Activated T-helper 2 cell treated with anti-CD3 and anti-CD28 coated beads, Interferon-gamma antibody, Interleukin-2, Interleukin-4, amounts not matched to agents 10 μg/mL and 5 μg/mL and 100 μg/mL, durations not matched to agents 14 hours and 24 hours and 36 hours (primary cell): ENCODE measurements at regions not wholly inside any gene's neighbourhood (a gene's known extent, or its start where the extent isn't known, plus 50 kb on each side); places are given as distances from the start of the nearest gene placed in this dataset.

Experiments used
- DNase-seq: peaks from one replicate; pipeline ENCODE4 v3.0.0; 2021; ENCODE audit warnings: low spot score
- H3K27ac Mint-ChIP-seq: one replicate; pipeline ENCODE4 v1.8.0; 2021; ENCODE audit warnings: mixed read lengths
- H3K27me3 Mint-ChIP-seq: one replicate; pipeline ENCODE4 v1.8.0; 2021; ENCODE audit warnings: low read depth, mixed read lengths
- H3K36me3 Mint-ChIP-seq: one replicate; pipeline ENCODE4 v1.8.0; 2021; ENCODE audit warnings: low read depth, mixed read lengths
- H3K4me1 Mint-ChIP-seq: one replicate; pipeline ENCODE4 v1.8.0; 2021; ENCODE audit warnings: low read depth, mixed read lengths
- H3K4me3 Mint-ChIP-seq: one replicate; pipeline ENCODE4 v1.8.0; 2021; ENCODE audit warnings: low read depth, mild to moderate bottlenecking, moderate library complexity, mixed read lengths
- H3K9me3 Mint-ChIP-seq: one replicate; pipeline ENCODE4 v1.8.0; 2021; ENCODE audit warnings: mixed read lengths
- intact Hi-C: fragments of 100-400 bp; cut with micrococcal nuclease; formaldehyde crosslinking; loops from one replicate; pipeline ENCODE4 v1.15.1; 2023

DNA sequence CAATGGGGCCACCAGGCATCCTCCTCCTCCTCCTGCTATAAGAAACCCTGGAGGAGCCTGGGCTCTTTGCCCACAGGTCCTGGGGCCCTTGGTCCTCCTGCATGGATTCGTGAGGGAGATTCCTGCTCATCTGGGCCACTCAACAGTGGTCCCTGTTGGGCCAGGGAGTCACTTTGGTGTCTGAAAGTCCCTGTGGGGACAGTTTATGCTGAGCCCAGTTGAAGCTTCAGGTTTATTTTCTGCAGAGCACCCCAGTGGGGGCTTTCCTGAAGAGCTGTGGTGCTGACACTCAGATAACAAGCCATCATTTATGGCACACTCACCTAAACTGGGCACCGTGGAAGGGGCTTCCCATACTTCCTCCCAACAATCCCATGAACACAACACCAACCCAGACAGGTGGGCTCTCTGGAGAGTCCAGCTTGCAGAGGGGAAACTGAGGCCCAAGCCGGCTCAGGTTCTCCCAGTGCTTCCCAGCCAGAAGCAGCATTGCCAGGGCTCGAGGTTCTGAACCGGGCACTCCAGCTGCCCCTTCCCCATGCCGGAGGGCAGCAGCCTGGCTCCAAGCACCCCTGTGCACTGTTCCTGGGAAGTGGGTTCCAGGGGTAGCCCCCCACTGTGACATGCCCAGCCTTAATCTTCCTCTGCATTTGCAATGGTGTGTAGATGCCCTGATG lies 91.3 kb downstream of the MYEOV start:
- Mint-ChIP-seq H3K27me3 (no peaks in the 10 kb centered on the region), H3K27ac (no peak overlapping the region), H3K9me3 (peaks cover 21% of the 10 kb centered on the region), H3K4me3 (no peak overlapping the region), H3K4me1 (no peaks in the 10 kb centered on the region), H3K36me3 (no peaks in the 10 kb centered on the region)
- intact Hi-C loops: no loop called here
- no peak for DNase-seq

- no peak overlapping the region for H3K4me3 Mint-ChIP-seq
- no peaks in the 10 kb centered on the region for H3K36me3 Mint-ChIP-seq
- H3K4me1 Mint-ChIP-seq: no peaks in the 10 kb centered on the region
- intact Hi-C loops: no loop called here
- no peaks in the 10 kb centered on the region for H3K27me3 Mint-ChIP-seq
- peaks cover 21% of the 10 kb centered on the region for H3K9me3 Mint-ChIP-seq
- DNase-seq: no peak
- H3K27ac Mint-ChIP-seq: no peak overlapping the region
These were observed 92.0 kb downstream of the MYEOV start for GRCh38 chr11:69385832-69386427.

DNA sequence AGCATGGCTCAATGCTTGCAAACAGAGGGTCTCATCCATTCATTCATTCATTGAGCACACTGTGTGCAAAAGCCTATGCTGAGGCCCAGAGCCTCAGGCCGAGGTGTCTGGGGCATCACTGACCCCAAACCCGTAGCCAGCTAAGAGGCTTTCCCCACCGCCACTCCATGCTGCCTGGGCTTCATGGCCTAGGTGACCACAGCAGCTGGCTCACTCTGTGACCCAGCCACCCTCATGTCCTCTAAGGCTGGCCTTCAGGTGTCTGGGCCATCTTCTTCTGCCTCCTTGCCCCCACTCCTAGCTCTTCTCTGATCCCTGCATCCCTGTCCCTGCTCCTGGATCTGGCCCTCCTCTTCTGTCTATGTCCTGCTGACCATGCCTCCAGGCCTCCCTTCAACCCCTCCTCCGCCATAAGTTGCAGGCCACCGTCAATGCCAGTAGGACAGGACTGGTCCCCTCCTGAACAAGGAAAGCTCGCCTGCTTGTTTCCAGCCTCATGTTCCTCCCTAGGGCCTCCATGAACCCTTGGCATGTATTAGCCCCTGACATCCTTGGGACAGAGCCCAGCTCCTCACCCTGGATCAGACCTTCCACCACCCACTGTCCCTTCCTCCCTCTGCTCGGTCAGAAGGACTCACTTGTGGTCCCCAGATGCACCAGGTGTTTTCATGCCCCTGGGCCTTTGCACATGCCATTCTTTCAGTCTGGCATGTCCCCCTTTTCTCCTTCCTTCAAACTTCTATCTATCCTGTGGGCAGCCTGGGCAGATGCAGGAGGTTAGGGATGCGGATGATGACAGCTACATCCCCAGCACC lies 92.8 kb downstream of the MYEOV start:
- Mint-ChIP-seq H3K27me3 (no peaks in the 10 kb centered on the region), H3K27ac (no peak overlapping the region), H3K9me3 (peaks cover 21% of the 10 kb centered on the region), H3K4me3 (no peak overlapping the region), H3K36me3 (no peaks in the 10 kb centered on the region), H3K4me1 (no peaks in the 10 kb centered on the region)
- no peak for DNase-seq
- intact Hi-C loops: no loop called here

GRCh38 chr11:69387409-69387885 lies 93.5 kb downstream of the MYEOV start:
- H3K36me3 Mint-ChIP-seq: no peaks in the 10 kb centered on the region

DNA sequence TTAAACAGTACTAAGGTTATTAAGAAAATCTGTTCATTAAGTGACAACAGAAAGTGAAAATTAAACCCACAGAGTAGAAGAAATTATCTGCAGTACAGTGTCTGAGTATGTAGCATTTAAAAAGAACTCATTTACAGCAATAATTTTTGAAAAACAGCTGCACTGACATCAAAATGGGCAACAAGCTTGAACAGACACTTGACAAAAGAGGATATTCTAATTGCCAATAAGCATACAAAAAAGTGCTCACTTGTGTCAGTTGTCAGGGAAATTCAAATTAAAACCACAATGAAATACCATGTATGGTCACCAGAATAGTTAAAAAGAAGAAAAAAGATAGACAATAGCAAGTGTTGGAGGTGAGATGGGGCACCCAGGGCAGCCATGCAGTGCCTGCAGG lies 93.3 kb upstream of the LINC01488 start:
- Mint-ChIP-seq H3K27ac (no peak overlapping the region), H3K4me3 (no peak overlapping the region), H3K36me3 (no peaks in the 10 kb centered on the region), H3K4me1 (no peaks in the 10 kb centered on the region), H3K9me3 (peaks cover 21% of the 10 kb centered on the region), H3K27me3 (no peaks in the 10 kb centered on the region)
- intact Hi-C loops: no loop called here
- DNase-seq: no peak

More at GRCh38 chr11:69387409-69387885, 93.5 kb downstream of the MYEOV start:
- no peak overlapping the region for H3K4me3 Mint-ChIP-seq
- no peaks in the 10 kb centered on the region for H3K27me3 Mint-ChIP-seq
- peaks cover 21% of the 10 kb centered on the region for H3K9me3 Mint-ChIP-seq
- H3K4me1 Mint-ChIP-seq: no peaks in the 10 kb centered on the region
- intact Hi-C loops: no loop called here
- no peak overlapping the region for H3K27ac Mint-ChIP-seq
- DNase-seq: no peak

DNA sequence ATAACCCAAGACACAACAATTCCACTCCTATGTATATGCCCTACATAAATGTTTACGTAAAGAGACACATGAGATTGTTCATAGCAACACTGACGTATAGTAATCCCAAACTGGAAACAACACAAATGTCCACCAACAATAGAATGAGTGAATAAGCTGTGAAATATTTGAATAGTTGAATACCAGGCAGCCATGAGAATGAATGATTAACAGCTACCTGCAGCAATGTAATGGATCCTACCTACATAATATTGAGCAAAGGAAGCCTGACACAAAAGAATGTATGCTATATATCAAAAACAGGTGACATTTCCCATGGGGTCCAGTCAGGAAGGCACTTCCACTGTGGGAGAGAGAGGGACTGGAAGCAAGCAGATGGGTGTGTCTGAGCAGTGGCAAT lies 92.8 kb upstream of the LINC01488 start:
- H3K27ac Mint-ChIP-seq: no peak overlapping the region
- no peaks in the 10 kb centered on the region for H3K27me3 Mint-ChIP-seq
- no peak for DNase-seq
- intact Hi-C loops: no loop called here
- H3K4me1 Mint-ChIP-seq: no peaks in the 10 kb centered on the region
- H3K9me3 Mint-ChIP-seq: peaks cover 21% of the 10 kb centered on the region
- H3K4me3 Mint-ChIP-seq: no peak overlapping the region
- H3K36me3 Mint-ChIP-seq: no peaks in the 10 kb centered on the region

DNA sequence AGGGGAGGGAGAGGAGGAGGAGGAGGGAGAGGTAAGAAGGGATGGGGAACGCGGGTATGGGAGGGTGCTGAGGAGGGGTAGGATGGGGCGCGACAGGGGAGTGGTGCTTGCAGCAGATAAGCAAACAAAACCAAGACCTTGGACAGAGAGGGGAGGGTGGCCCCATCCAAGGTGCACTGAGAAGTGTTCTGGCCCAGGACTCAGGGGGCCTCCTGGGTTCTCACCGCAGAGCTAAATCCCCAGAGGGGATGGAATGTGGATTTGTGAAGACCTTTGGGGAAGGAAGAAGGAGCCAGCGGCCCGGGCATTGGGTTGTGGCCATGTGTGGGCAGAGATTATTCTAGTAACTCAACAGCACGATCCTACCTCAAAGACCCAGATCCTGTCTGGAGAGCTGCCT lies 90.9 kb upstream of the LINC01488 start:
- Mint-ChIP-seq H3K4me1 (no peaks in the 10 kb centered on the region), H3K27me3 (no peaks in the 10 kb centered on the region), H3K27ac (no peak overlapping the region), H3K4me3 (no peak overlapping the region), H3K9me3 (peaks cover 21% of the 10 kb centered on the region), H3K36me3 (no peaks in the 10 kb centered on the region)
- no peak for DNase-seq
- intact Hi-C loops: no loop called here

DNA sequence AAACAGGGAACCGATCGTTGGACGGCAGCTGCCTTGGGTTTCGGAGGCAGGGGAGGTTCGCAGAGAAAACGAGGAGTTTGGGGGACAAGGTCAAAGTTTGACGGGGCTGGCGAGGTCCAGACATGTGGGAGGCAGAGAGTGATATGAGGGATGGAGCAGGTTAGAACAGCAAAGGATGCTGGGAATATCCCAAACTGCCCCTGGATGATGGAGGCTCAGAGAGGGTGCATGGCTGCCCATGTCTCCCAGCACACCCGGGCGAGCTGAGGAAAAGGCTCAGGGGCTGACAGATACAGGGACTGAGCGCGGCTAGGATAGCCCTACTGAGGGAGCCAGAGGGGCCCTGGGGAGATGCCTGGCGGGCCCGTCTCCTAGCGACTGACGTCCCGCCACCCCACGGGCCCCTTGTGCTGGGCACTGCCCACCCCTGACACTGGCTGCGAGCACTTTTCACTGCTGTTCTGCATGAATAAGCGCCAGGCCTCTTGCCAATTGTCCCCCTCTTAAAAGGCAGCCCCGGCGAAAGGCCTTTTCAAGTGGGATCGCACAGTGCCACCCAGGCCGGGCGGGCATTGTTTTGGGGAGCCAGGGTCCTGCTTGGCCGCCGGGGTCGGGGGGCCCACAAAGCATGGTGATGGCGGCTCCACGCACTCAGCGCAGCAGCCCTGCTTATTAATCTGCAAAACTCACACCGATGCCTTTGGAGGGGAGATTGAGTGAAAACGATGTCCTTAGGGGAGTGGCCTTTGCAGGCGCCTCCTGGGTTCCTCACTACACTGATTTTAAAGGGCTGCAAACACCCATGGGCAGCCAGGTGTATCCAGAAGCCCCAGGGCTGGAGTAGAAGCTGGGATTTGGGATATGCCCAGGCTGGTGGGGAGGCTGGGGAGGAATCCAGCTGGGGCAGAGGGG lies 90.0 kb upstream of the LINC01488 start:
- Mint-ChIP-seq H3K36me3 (no peaks in the 10 kb centered on the region), H3K4me3 (no peak overlapping the region), H3K27ac (no peak overlapping the region), H3K9me3 (peaks cover 21% of the 10 kb centered on the region), H3K4me1 (no peaks in the 10 kb centered on the region), H3K27me3 (no peaks in the 10 kb centered on the region)
- no peak for DNase-seq
- intact Hi-C loops: no loop called here

- Mint-ChIP-seq H3K9me3 (peaks cover 20% of the 10 kb centered on the region), H3K4me3 (no peak overlapping the region), H3K27me3 (no peaks in the 10 kb centered on the region), H3K36me3 (no peaks in the 10 kb centered on the region), H3K4me1 (no peaks in the 10 kb centered on the region), H3K27ac (no peak overlapping the region)
- DNase-seq: no peak
- intact Hi-C loops: no loop called here
These were observed 89.3 kb upstream of the LINC01488 start for GRCh38 chr11:69392104-69392653.

GRCh38 chr11:69393178-69393832 lies 88.2 kb upstream of the LINC01488 start:
- H3K9me3 Mint-ChIP-seq: peaks cover 8% of the 10 kb centered on the region
- no peaks in the 10 kb centered on the region for H3K27me3 Mint-ChIP-seq
- no peaks in the 10 kb centered on the region for H3K4me1 Mint-ChIP-seq
- intact Hi-C loops: no loop called here
- no peaks in the 10 kb centered on the region for H3K36me3 Mint-ChIP-seq
- no peak overlapping the region for H3K4me3 Mint-ChIP-seq
- no peak for DNase-seq
- no peak overlapping the region for H3K27ac Mint-ChIP-seq

- Mint-ChIP-seq H3K9me3 (peaks cover 3% of the 10 kb centered on the region), H3K27ac (no peak overlapping the region), H3K4me3 (no peak overlapping the region), H3K36me3 (no peaks in the 10 kb centered on the region), H3K27me3 (no peaks in the 10 kb centered on the region), H3K4me1 (no peaks in the 10 kb centered on the region)
- intact Hi-C loops: no loop called here
- no peak for DNase-seq
These were observed 87.6 kb upstream of the LINC01488 start for GRCh38 chr11:69393865-69394233.
